ENCODE measurements at regions not wholly inside any gene's neighbourhood (a gene's known extent, or its start where the extent isn't known, plus 50 kb on each side); places are given as distances from the start of the nearest gene placed in this dataset.

DNA sequence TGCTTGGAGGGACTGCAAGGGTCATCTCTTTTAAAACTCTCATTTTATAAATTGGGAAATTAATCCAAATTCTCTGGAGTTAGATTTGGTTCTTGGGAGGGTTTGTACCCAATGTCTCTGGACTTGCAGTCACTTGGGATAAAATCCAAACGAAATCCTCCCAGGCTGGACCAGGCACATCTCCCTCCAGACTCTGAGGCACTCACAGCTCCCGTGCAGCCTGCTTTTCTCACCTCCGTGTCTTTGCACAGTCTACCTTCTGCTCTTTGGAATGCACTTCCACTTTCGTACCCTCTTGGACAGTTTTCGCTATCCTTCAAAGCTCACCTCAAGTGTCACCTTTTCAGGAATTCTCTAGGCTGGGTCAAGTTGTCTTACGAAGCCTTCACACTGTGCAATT lies 166.3 kb downstream of the MYCN start:
- no peak for DNase-seq (ENCODE audit: extremely low spot score in 2 of 2)
- Histone ChIP-seq H3K4me1 (peaks cover 10% of the 10 kb centered on the region), H3K36me3 (no peaks in the 10 kb centered on the region), H3K27ac (no peak overlapping the region), H3K27me3 (no peaks in the 10 kb centered on the region), H3K4me3 (no peak overlapping the region), H3K9me3 (no peaks in the 10 kb centered on the region)
- intact Hi-C loops (cut with DNase I) = no loop called here
- TF ChIP-seq POLR2A (IDR thresholded peaks at IDR 0.05) (no peak), CTCF (IDR thresholded peaks at IDR 0.05) (no peak), POLR2AphosphoS5 (IDR thresholded peaks at IDR 0.05; ENCODE audit: insufficient read depth in 1 of 2, low read depth in 1 of 2) (no peak)

DNA sequence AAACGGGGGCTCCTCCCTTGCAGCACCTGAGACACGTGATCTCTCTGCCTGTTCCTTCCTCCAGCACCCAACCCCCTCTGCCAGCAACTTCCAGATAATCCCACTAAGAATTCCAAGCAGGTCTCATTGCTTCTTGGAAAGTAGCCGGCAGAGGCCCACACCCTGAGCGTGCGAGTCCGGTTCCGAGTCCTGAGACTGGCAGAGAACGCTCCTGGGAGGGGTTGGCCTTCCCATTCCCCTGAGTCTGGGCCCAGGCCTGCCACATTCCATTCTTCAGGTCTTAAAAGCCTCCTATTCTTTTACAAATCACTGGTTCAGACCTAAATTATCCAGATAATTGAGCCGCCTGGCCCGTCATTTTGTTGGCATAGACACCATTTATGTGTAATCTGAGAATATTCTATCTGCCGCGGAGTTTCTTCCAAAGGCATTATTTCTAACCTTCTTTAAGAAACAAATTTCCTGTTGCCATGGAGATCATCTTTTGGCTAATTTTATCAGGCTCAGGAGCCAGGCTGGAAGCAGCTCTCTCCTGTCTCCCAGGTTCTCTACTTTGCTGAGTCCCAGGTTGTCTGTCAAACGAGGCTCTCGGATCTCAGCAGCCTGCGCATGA lies 165.4 kb downstream of the MYCN start:
- no peak overlapping the region for H3K4me3 ChIP-seq
- DNase-seq (ENCODE audit: extremely low spot score in 2 of 2) = no peak
- no peaks in the 10 kb centered on the region for H3K27me3 ChIP-seq
- TF ChIP-seq POLR2A (IDR thresholded peaks at IDR 0.05) (no peak), CTCF (IDR thresholded peaks at IDR 0.05) (no peak), POLR2AphosphoS5 (IDR thresholded peaks at IDR 0.05; ENCODE audit: insufficient read depth in 1 of 2, low read depth in 1 of 2) (no peak)
- H3K4me1 ChIP-seq = peaks cover 10% of the 10 kb centered on the region
- H3K27ac ChIP-seq = no peak overlapping the region
- intact Hi-C loops (cut with DNase I) = no loop called here
- H3K9me3 ChIP-seq = no peaks in the 10 kb centered on the region
- H3K36me3 ChIP-seq = no peaks in the 10 kb centered on the region

GRCh38 chr2:16104949-16105668 lies 164.8 kb downstream of the MYCN start:
- Histone ChIP-seq H3K27me3 (no peaks in the 10 kb centered on the region), H3K27ac (no peak overlapping the region), H3K36me3 (no peaks in the 10 kb centered on the region), H3K4me3 (no peak overlapping the region), H3K4me1 (peaks cover 10% of the 10 kb centered on the region), H3K9me3 (no peaks in the 10 kb centered on the region)
- intact Hi-C loops (cut with DNase I) = no loop called here
- no peak for TF ChIP-seq POLR2AphosphoS5 (IDR thresholded peaks at IDR 0.05; ENCODE audit: insufficient read depth in 1 of 2, low read depth in 1 of 2)
- no peak for TF ChIP-seq CTCF (IDR thresholded peaks at IDR 0.05)
- TF ChIP-seq POLR2A (IDR thresholded peaks at IDR 0.05) = no peak
- no peak for DNase-seq (ENCODE audit: extremely low spot score in 2 of 2)

GRCh38 chr2:16104315-16104948 lies 164.1 kb downstream of the MYCN start:
- no peak overlapping the region for H3K4me3 ChIP-seq
- H3K36me3 ChIP-seq = no peaks in the 10 kb centered on the region
- no peaks in the 10 kb centered on the region for H3K9me3 ChIP-seq
- intact Hi-C loops (cut with DNase I) = no loop called here
- no peak for DNase-seq (ENCODE audit: extremely low spot score in 2 of 2)
- peaks cover 10% of the 10 kb centered on the region for H3K4me1 ChIP-seq
- H3K27ac ChIP-seq = no peak overlapping the region
- no peaks in the 10 kb centered on the region for H3K27me3 ChIP-seq
- no peak for TF ChIP-seq POLR2AphosphoS5 (IDR thresholded peaks at IDR 0.05; ENCODE audit: insufficient read depth in 1 of 2, low read depth in 1 of 2)
- TF ChIP-seq POLR2A (IDR thresholded peaks at IDR 0.05) = no peak

- no peaks in the 10 kb centered on the region for H3K9me3 ChIP-seq
- no peaks in the 10 kb centered on the region for H3K36me3 ChIP-seq
- intact Hi-C loops (cut with DNase I) = no loop called here
- H3K27me3 ChIP-seq = no peaks in the 10 kb centered on the region
- peaks cover 10% of the 10 kb centered on the region for H3K4me1 ChIP-seq
- no peak overlapping the region for H3K4me3 ChIP-seq
- no peak overlapping the region for H3K27ac ChIP-seq
- no peak for DNase-seq (ENCODE audit: extremely low spot score in 2 of 2)
- TF ChIP-seq CTCF (IDR thresholded peaks at IDR 0.05) (no peak), POLR2AphosphoS5 (IDR thresholded peaks at IDR 0.05; ENCODE audit: insufficient read depth in 1 of 2, low read depth in 1 of 2) (no peak), POLR2A (IDR thresholded peaks at IDR 0.05) (no peak)
Observed at GRCh38 chr2:16103614-16104314, 163.4 kb downstream of the MYCN start.
